GM18861 (cell line): ENCODE measurements at regions not wholly inside any gene's neighbourhood (a gene's known extent, or its start where the extent isn't known, plus 50 kb on each side); places are given as distances from the start of the nearest gene placed in this dataset.

ENCODE experiments used
- ATAC-seq: cut with Tn5 transposase; IDR thresholded peaks from one replicate; pipeline ENCODE4 v1.9.1; 2021; ENCODE audit not compliant: unreplicated experiment

DNA sequence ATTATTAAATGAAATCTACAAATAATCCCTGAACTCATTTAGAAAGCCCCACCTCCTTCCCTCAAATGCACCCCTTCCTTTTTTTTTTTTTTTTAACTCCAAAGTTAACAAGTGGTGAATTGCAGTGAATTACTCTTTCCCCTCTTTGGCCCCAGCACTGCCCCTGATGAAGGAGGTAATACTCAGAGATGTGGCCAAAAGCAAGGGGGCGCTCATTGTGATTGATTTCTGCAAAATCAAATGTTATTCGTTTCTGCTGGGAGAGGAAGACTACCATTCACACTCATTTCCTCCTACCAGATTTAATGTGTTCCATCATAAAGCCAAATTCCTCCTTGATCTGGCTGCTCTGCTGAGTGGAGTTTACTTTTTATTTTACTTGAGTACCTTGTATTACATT lies 259.4 kb downstream of the GPD2 start:
- no peak for ATAC-seq

DNA sequence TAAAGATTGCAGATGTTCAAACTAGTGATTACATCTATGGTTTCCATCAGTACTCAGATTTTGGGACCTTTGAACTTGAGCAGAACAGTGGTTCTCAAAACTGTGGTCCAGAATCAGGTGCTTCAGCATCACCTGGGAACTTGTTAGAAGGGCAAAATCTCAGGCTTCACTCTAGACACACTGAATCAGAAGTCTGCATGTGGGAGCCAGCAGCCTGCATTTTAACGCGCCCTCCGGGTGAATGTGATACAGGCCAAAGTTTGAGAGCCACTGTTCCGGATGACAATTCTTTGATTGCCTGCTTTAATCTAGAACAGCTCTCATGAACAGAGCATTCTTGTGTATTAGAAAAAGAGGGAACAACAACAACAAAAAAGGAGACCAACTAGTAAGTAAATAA lies 261.7 kb downstream of the GPD2 start:
- no peak for ATAC-seq

DNA sequence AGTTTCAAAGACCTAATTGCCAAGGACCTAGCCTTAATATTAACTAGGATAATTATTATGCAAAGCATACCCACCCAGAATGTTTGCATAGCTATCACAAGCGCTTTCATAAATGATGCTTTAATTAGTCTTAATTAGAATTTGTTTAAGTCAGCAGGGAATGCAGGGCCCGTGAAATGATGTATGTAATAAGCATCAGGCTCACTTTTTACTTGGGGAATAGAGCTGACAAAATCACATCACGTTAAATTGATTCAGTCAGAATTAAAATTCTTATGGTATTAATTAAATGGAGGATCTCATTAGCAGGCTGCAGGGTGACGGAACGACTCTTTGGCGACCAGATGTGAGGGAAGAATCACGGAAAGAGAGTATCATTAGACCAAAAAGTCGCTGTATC lies 264.5 kb downstream of the GPD2 start:
- ATAC-seq: no peak

DNA sequence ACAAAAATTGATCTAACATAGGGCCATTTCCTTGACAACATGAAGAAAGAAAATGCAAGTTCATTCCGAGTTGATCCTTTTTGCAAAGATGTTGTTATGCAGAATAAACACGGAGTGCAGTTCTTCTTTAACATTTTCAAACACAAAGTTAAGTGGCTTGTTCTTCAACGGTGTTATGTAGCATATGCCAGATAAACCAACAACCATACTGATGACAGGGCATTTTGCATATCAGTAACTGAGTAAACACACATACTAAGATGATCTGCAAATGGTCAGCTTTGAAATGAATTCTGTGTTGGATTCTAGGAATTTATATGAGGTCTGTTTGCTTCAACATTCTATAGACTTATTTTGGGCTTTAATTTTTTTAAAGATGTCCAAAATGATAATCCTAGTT lies 266.4 kb downstream of the GPD2 start:
- no peak for ATAC-seq

DNA sequence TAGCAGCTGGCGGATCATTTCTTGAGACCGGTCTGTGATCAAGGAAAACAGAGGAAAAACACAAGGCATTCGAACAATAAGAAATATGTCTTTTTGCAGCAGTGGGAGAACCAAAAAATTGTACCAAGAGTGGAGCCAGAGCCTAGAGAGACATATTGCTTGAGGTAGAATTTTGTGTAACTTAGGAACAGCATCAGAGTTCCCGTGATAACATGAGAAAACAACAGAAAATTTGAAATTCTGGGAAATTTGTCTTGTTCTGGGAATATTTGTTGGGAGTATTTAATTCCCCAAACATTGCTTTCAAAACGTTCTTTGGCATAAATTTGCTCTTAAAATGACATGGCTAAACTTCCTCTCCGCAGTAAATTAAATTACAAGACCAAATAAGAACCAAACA lies 267.5 kb downstream of the GPD2 start:
- ATAC-seq: no peak

DNA sequence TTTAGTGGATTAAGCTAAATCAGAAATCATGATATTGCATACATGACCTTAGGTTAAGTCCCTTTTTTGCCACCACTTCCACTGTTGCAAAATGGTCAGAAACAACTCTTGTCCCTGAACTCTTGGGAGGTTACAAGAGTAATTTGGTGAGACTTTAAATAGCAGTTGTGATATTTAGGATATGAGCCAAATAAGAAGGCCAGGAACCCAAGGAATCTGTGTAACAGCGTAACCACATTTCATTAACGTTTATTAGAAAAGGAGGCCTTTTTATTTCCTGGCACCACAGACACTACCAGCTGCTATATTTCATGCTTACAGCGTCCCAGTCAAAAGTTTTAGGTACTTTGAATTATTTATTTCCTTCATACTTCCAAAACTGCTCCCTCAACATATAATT lies 268.0 kb downstream of the GPD2 start:
- ATAC-seq: no peak

DNA sequence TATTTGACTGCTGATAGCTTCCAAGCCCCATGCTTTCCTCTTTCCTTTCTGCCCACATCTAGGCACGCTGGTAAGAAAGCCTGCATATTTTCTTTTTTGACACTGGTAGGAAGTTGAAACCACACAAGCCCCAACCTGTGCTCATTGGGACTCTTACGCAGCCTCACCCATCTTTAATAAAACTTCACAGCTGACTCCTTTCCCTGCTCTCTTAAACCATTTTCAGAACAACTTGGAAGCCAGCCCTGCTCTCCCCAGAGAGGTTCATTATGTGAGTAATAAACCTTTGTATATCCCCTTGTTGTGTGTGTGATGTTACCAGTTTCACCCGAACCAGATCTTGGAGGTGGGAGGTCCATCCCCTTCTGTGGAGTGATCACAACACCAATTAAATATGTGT lies 268.4 kb downstream of the GPD2 start:
- ATAC-seq: no peak

DNA sequence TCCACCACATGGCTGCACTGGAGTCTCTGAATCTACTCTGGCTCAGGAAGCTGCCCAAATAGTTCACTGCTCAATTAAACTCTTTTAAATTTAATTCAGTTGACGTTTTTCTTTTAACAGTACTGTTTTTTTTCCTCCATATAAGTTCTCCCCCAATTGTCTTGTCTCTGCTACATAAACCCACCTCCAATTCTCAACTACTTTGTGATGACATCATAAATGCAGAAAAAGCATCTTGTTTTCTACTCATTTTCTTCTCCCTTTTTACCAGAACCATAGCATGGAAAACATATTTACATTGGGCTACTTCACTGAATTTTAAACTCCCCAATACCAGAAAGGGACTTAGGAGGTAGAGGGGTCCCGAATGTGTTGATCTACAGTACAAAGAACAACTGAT lies 270.4 kb downstream of the GPD2 start:
- no peak for ATAC-seq

DNA sequence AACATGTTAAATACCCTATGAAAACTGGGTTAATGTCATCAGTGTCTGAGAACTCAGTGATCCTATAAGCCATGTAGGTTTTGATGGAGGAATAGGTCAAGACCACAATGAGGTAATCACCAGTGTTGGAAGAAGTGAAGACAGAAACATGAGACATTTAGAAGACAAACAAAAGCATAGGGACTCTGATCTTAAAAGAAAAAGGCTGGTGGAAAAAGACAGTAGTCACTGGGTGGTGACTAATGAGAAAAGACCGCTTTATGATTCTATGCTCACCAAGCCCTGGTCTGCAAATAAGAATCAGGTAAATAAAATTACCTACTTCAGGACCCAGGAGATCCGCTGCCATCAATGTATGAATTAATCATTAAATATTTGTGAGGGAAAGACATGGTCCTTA lies 271.9 kb downstream of the GPD2 start:
- no peak for ATAC-seq

DNA sequence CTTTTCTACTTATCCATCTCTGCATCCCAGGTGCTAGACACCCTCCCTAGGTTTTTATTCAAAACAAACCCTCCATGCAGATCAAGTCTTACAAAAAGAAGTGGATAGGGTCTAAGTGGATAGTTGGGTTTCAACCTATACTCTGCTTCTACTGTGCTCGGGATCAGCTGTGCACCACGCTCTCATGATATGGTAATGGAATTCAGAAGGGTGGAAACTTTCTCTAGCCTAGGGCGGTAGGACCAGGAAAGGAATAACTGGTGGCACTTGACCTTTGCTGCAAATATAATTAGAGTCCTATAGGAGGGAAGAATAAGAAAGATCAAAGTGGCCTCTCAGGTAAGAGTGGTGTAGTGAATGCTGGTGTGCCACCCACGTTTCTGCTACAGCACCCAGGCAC lies 272.9 kb downstream of the GPD2 start:
- ATAC-seq: no peak

DNA sequence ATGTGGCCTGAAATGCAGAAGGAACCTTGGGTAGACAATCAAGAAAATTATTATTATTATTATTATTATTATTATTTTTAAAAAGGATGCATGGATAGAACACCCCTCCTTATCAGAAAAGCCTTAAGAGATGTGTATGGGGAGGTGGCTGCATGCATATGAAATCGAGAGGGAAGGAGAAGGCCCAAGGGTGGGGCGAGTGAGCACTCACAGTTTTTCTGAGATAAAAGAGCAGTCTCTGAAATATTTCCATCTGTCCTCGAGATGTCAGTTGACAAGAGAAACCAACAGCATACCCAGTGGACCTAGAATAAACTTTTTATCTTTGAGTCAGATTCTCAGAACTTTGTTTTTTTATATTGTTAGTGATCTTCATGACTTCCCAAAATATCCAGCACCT lies 282.9 kb downstream of the GPD2 start:
- ATAC-seq: no peak

DNA sequence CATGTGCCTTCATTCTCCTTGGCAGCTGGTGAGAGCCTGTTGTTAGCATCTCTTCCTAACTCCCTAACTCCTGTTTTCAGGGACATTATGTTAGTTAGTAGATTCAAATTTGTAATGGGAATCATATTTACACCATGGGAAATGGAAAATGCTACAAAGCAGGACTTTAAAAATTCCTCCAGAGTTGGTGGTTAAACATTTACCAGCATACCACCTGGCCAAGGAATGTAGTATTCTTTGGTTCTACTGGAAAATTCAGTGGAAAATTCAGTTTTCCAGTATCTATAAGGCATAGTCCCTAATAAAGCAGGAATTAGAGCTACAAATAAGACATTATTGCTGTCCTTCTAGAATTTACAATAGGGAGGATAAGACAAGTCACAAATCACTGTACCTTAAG lies 291.7 kb downstream of the GPD2 start:
- no peak for ATAC-seq

DNA sequence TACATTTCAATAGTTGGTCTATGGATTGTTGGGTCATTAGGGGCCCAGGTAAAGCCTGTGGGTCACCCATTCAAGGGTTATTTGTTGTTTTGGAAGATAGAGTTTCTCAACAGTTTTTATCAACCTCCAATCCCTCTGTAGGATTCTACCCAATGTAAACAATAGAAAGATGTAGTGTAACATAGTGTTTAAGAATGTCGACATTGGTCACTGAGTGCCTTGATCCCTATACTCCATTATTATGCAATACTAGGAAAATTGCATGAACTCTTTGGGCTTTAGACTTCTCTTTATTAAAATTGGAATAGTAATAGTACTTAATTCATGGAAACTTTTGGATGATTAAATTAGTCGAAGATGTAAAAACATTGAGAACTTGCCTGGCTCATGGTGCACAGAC lies 292.1 kb downstream of the GPD2 start:
- no peak for ATAC-seq

DNA sequence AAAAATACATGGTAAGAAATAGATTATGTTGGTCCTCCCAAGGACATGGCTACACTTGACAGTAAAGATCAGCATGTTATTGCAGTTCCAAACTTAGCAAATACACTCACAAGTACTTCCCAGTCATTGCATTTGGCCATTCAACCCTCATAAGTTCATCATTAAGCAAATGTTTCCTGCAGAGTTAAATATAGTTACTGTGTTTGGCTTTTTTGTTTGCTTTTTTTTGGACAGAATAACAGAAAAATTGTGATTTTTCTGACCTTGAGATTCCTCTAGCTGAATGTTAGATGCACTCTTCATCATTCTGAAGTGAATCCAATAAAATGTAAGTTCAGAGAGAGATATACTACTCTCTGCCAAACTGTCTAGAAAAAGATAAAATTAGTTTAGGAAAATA lies 295.3 kb downstream of the GPD2 start:
- no peak for ATAC-seq

DNA sequence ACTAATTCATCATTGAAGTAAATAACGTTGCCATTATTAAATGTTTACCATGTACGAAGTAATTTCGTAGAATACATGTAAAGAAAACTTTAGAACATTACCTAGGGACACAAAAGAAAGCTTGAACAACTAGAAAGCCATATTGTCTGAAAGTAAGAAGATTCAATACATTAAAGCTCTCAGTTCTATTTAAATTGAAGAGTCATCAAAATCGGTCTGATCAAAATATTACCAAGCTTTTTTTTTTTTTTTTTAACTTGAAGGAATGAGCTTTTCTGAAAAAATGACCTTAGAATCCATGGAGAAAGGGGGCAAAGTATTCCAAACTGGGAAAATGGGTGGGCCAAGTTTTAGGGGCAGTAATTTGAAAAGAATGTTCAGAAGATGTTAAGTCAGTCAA lies 300.8 kb downstream of the GPD2 start:
- ATAC-seq: no peak

DNA sequence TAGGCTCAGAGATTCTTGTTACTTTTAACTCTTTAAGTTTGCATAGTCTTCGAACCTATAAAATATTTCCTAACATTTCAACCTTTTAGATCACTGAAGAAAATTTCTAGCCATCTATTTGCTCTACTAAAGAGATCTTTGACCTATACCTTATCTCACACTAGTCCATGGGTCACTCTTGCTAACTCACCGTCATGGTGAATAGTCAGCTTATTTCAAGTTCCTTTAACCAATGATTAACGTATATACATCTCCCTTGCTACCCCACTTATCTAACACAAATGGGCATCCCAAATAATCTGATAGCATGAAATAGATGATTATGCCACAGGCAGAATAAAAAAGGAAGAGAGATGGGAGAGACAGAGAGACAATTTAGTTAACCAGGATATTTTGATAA lies 303.1 kb downstream of the GPD2 start:
- no peak for ATAC-seq

DNA sequence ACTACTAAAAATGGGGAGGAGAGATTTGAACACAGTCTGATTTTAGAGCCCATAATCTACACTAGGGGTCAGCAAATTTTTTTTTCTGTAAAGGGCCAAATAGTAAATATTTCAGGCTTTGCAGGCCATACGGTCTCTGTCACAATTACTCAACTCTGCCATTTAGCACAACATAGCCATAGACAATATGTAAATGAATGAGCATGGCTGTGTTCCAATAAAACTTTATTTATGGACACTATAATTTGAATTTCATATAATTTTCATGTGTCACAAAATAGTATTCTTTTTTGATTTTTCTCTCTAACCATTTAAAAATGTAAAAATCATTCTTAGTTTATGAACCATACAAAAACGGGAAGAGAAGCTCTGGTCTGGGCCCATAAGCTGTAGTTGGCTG lies 309.4 kb downstream of the GPD2 start:
- no peak for ATAC-seq

DNA sequence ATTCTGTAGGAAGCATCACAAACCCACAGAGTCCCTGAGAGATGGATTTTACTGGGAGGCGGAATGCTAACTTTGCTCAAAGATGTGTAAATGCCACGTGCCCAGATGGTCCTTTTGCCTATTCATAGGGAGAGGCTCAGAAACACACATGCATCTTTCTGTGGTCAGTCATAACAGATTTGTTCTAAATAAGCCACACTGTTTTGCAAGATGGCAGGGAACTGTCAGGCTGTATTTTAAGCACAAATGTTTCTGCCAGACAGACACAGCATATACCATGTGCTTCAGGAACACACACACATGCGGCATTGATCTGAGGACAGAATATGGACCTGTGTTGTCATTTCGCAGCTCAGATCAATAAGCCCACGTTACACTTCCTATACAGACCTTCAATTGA lies 312.0 kb downstream of the GPD2 start:
- no peak for ATAC-seq

DNA sequence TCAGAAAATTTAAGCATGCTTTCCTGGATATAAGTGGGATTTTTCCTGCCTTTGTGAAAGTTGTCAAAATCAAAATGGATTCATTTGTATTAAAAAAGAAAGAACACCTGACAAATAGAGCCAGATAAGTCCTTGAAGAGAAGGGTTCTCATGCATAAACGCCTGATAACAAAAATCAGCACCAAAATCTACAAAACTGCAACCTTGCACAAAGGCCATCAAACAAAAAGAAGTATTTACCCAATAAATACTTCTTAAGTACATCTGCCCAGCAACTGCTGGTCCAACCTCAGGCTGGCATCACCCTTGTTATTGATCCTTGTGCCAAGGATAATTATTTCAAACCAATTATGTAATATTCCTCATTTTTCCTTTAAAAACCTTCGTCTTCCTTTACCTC lies 315.9 kb downstream of the GPD2 start:
- ATAC-seq: no peak

DNA sequence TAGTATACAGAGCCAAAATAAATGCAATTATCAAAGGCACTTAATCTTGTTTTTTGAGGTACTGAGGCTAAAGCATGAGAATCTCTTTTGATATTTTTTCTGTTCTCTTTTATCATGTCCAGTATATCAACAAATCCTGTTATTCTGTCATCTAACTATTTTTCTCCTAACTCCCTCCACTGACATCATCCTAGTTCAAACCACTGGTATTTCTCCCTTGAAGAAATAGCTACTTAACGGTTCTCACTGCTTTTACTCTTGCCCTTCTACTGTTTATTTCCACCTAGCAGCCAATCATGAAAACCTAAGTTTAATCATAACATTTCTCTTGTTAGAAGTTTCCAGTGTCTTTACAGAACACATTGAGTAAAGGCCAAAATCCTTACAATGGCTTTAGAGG lies 317.6 kb downstream of the GPD2 start:
- ATAC-seq: no peak

DNA sequence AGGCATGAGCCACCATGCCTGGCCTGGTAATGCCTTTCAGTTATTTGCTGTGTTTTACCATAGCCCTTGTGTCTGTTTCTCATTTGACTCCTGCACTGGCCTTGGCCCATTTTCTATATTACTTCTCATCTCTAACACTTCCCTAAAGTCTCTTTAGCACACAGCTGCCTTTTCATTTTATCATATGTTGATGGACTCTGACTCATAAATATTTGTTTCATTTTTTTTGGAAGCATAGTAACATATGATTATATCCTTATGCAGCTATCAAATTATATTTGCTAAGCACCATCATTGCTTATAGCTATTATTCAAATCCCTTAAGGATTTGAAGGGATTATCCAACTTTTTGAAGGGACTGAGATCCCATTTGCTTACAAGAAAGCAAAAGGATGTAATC lies 320.3 kb downstream of the GPD2 start:
- no peak for ATAC-seq

DNA sequence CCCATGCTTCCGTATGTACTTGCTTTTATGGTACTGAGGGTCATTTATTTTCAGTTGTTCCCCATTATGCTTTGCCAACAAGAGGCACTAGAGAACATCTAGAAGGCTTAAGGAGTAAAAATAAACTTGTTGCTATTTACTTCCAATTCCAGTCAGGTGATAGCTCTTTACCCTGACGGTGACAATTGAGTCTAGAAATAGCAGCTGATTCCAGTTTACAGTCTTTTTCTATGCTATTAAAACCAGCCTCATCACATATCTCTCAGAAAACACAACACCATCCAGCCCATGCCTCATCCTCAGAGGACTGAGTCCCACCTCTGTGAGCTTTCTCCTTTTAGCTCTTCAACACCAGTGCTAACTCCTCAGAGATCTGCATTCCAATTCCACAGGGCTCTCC lies 327.0 kb downstream of the GPD2 start:
- ATAC-seq: no peak

DNA sequence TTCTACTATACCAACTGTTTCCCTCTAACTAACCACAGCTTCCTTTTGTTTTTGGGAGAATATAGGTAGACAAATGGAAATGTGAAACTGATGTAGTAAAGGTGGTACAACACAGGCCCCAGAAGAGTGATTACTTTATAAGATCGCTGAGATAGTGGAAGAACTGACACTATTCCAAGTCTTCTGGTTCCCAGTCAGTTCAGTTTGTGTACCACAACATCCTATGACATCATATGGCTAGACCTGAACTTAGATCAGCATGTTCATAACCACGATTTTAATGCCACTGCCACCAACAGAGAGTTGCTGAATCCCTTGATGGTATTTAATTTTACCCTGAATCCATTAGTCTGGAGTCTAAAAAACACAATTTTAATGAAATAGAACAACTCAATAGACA lies 328.9 kb downstream of the GPD2 start:
- no peak for ATAC-seq

DNA sequence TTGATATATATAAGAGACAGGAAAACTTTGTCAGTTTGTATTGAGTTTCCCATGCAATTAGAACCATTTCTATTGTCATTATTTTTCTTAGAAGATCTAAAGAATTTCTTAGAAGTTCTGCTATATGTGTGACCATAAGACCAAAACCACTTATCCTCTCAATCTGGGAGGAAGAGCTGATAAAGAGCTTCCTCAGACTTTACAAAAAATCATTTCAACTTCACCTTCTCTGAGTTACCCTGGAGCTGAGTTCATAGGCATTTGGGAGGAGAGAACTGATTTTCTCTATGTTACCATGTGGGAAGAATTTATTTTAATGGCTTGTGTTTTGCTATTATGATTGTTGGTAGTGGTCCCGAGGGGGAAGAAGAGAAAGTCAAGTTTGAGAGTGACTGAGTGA lies 329.3 kb downstream of the GPD2 start:
- no peak for ATAC-seq
